Stimulated activated CD4-positive, alpha-beta T cell treated with anti-CD3 and anti-CD28 coated beads, Interleukin-4, amount 100 ng/mL, for 4 hours (primary cell): ENCODE measurements at regions not wholly inside any gene's neighbourhood (a gene's known extent, or its start where the extent isn't known, plus 50 kb on each side); places are given as distances from the start of the nearest gene placed in this dataset.

Experiments
- DNase-seq, 2 experiments: peaks; one replicate each; pipeline ENCODE4 v3.0.0-alpha.2; 2020

- no peak for DNase-seq
Measured at GRCh38 chr11:45470151-45470793, 184.1 kb upstream of the SYT13 start.

GRCh38 chr11:45468267-45468856 lies 182.2 kb upstream of the SYT13 start:
- no peak for DNase-seq

GRCh38 chr11:45463541-45463940 lies 177.4 kb upstream of the SYT13 start:
- DNase-seq = no peak

- DNase-seq = no peak
Measured at GRCh38 chr11:45461514-45461913, 175.4 kb upstream of the SYT13 start.

GRCh38 chr11:45459491-45459890 lies 173.3 kb upstream of the SYT13 start:
- DNase-seq = no peak

- DNase-seq = no peak
Measured at GRCh38 chr11:45458269-45458668, 172.1 kb upstream of the SYT13 start.

- DNase-seq = no peak
Measured at GRCh38 chr11:45457649-45458048, 171.5 kb upstream of the SYT13 start.

GRCh38 chr11:45456686-45457085 lies 170.5 kb upstream of the SYT13 start:
- DNase-seq = no peak

GRCh38 chr11:45455536-45455935 lies 169.4 kb upstream of the SYT13 start:
- no peak for DNase-seq

- DNase-seq = no peak
Measured at GRCh38 chr11:45454917-45455401, 168.8 kb upstream of the SYT13 start.

GRCh38 chr11:45453721-45454120 lies 167.6 kb upstream of the SYT13 start:
- no peak for DNase-seq

GRCh38 chr11:45451766-45452440 lies 165.8 kb upstream of the SYT13 start:
- no peak for DNase-seq

- DNase-seq = no peak
Measured at GRCh38 chr11:45450189-45450588, 164.0 kb upstream of the SYT13 start.

- no peak for DNase-seq
Measured at GRCh38 chr11:45449036-45449601, 163.0 kb upstream of the SYT13 start.

GRCh38 chr11:45448561-45448960 lies 162.4 kb upstream of the SYT13 start:
- no peak for DNase-seq

GRCh38 chr11:45446998-45447397 lies 160.9 kb upstream of the SYT13 start:
- no peak for DNase-seq

GRCh38 chr11:45446434-45446833 lies 160.3 kb upstream of the SYT13 start:
- DNase-seq = no peak

GRCh38 chr11:45444796-45445195 lies 158.7 kb upstream of the SYT13 start:
- no peak for DNase-seq

GRCh38 chr11:45440111-45440510 lies 154.0 kb upstream of the SYT13 start:
- DNase-seq = no peak

GRCh38 chr11:45436966-45437365 lies 150.8 kb upstream of the SYT13 start:
- no peak for DNase-seq

- DNase-seq = no peak
Measured at GRCh38 chr11:45436118-45436517, 150.0 kb upstream of the SYT13 start.

GRCh38 chr11:45435706-45436105 lies 149.6 kb upstream of the SYT13 start:
- DNase-seq = no peak

GRCh38 chr11:45432910-45433309 lies 146.8 kb upstream of the SYT13 start:
- no peak for DNase-seq

- DNase-seq = no peak
Measured at GRCh38 chr11:45432100-45432499, 146.0 kb upstream of the SYT13 start.
